Skeletal muscle satellite cell (primary cell): ENCODE measurements at regions not wholly inside any gene's neighbourhood (a gene's known extent, or its start where the extent isn't known, plus 50 kb on each side); places are given as distances from the start of the nearest gene placed in this dataset.
"Not testable (repeated sequence)": the region's sequence is repeated elsewhere in the genome, so short reads cannot be mapped to it uniquely, and the experiment has no call there.

Source experiments
- H3K27me3 ChIP-seq: 2 replicates; pipeline ENCODE4 v1.7.0; 2013; ENCODE audit warnings: low read length; ENCODE audit not compliant: control insufficient read depth, insufficient read depth
- H3K36me3 ChIP-seq: 2 replicates; pipeline ENCODE4 v1.7.0; 2013; ENCODE audit warnings: mild to moderate bottlenecking, control low read depth, low read length; ENCODE audit not compliant: insufficient read depth
- H3K4me1 ChIP-seq: 2 replicates; pipeline ENCODE4 v1.7.0; 2013; ENCODE audit warnings: low read length; ENCODE audit not compliant: control insufficient read depth, insufficient read depth
- H3K4me2 ChIP-seq: 2 replicates; pipeline ENCODE4 v1.7.0; 2013; ENCODE audit warnings: mild to moderate bottlenecking, low read length
- H3K4me3 ChIP-seq: 2 replicates; pipeline ENCODE4 v1.7.0; 2013; ENCODE audit warnings: low read length
- H3K9ac ChIP-seq: 2 replicates; pipeline ENCODE4 v1.7.0; 2013; ENCODE audit warnings: mild to moderate bottlenecking, low read depth, low read length, moderate library complexity
- H3K9me3 ChIP-seq: replicated peaks from 2 replicates; pipeline ENCODE4 v1.7.0; 2013; ENCODE audit warnings: mild to moderate bottlenecking, control low read depth, low read length

DNA sequence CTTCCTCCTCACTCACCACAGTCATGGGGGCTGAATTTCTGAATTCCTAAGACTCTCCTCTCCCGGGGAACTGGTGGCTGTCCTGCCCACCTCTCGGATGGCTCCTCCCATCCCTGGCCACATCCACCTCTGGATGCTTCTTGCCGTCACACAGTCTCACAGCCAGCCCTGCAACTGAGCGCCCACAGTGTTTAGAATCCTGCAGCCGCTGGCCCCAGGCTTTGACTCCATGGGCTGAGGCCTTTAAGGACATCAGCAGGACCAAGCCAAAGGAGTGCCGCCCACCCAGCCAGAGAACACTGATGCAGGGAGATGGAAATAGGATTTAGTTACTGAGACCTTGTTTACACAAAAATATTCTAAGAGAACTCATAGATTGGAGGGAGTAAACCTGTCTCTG is 299.3 kb upstream of the WSB1 start:
- not testable (repeated sequence) for H3K9me3 ChIP-seq, H3K4me2 ChIP-seq, H3K4me1 ChIP-seq, H3K36me3 ChIP-seq, H3K27me3 ChIP-seq, H3K9ac ChIP-seq, H3K4me3 ChIP-seq

GRCh38 chr17:26996146-26996916 is 297.6 kb upstream of the WSB1 start:
- not testable (repeated sequence) for H3K4me3 ChIP-seq, H3K9me3 ChIP-seq, H3K9ac ChIP-seq, H3K27me3 ChIP-seq, H3K36me3 ChIP-seq, H3K4me2 ChIP-seq, H3K4me1 ChIP-seq

- H3K27me3 ChIP-seq, H3K9ac ChIP-seq, H3K4me1 ChIP-seq, H3K4me2 ChIP-seq, H3K9me3 ChIP-seq, H3K4me3 ChIP-seq, H3K36me3 ChIP-seq: not testable (repeated sequence)
These were observed 286.0 kb upstream of the WSB1 start for GRCh38 chr17:27007734-27008531.

- Histone ChIP-seq H3K4me2 (no peak overlapping the region), H3K36me3 (no peaks in the 10 kb centered on the region), H3K27me3 (no peaks in the 10 kb centered on the region), H3K4me3 (no peak overlapping the region), H3K9me3 (peaks cover 5% of the 10 kb centered on the region), H3K9ac (no peak overlapping the region), H3K4me1 (no peaks in the 10 kb centered on the region)
These were observed 284.8 kb upstream of the WSB1 start for GRCh38 chr17:27009087-27009486.

DNA sequence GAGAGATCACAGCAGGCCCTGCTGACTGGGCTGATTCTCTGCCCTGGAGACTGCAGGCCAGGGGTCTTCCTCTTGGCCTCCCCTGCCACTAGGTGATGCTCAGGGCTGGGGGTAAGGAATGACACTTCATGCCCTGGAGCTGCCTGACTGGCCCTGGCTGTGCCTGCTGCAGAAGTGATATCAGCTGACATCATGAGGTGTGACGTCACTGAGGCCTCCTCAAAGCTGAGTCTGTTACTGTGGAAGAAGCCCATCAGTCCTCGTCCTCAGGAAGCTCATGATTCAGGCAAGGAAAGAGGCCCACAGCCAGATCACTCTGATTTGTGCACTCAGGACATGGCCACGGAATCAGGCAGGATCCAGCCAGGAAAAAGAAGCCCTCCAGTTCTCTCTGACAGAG is 283.8 kb upstream of the WSB1 start:
- not testable (repeated sequence) for H3K9ac ChIP-seq, H3K4me3 ChIP-seq, H3K36me3 ChIP-seq, H3K27me3 ChIP-seq, H3K9me3 ChIP-seq, H3K4me2 ChIP-seq, H3K4me1 ChIP-seq

DNA sequence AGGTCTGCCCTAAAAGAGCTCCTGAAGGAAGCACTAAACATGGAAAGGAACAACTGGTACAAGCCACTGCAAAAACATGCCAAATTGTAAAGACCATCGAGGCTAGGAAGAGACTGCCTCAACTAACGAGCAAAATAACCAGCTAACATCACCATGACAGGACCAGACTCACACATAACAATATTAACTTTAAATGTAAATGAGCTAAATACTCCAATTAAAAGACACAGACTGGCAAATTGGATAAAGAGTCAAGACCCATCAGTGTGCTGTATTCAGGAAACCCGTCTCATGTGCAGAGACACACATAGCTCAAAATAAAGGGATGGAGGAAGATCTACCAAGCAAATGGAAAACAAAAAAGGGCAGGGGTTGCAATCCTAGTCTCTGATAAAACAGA is 263.4 kb upstream of the WSB1 start:
- H3K9ac ChIP-seq, H3K9me3 ChIP-seq: not testable (repeated sequence)

DNA sequence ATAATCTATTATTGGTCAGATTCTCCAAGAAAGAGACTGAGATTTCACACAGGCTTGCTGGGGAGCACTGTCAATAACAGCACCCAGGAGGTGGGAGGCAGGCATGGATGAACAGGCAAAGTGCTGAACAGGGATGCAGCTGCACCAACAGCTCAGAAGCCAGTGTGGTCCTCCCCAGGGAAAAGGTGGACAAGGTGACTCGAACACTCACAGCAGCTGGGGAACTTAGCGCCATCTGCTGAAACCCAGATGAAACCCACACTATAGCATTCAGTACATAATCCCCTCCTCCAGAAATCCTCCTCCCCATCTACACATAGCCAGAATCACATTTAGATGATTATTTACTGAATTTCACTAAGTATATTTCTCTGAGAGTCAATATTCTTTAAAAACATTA is 255.2 kb upstream of the WSB1 start:
- H3K4me2 ChIP-seq = no peak overlapping the region
- H3K9me3 ChIP-seq = no peaks in the 10 kb centered on the region
- no peaks in the 10 kb centered on the region for H3K4me1 ChIP-seq
- no peak overlapping the region for H3K9ac ChIP-seq
- H3K4me3 ChIP-seq = no peak overlapping the region
- H3K36me3 ChIP-seq = no peaks in the 10 kb centered on the region
- no peaks in the 10 kb centered on the region for H3K27me3 ChIP-seq

More for the DNA sequence above, 263.4 kb upstream of the WSB1 start:
- H3K27me3 ChIP-seq, H3K4me3 ChIP-seq, H3K4me1 ChIP-seq, H3K4me2 ChIP-seq, H3K36me3 ChIP-seq: not testable (repeated sequence)

DNA sequence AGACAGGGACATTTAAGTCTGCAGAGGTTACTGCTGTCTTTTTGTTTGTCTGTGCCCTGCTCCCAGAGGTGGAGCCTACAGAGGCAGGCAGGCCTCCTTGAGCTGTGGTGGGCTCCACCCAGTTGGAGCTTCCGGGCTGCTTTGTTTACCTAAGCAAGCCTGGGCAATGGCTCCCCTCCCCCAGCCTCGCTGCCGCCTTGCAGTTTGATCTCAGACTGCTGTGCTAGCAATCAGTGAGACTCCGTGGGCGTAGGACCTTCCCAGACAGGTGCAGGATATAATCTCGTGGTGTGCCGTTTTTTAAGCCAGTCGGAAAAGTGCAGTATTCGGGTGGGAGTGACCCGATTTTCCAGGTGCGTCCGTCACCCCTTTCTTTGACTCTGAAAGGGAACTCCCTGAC is 248.9 kb upstream of the WSB1 start:
- not testable (repeated sequence) for H3K9me3 ChIP-seq, H3K27me3 ChIP-seq, H3K9ac ChIP-seq, H3K4me1 ChIP-seq, H3K4me3 ChIP-seq, H3K36me3 ChIP-seq, H3K4me2 ChIP-seq

GRCh38 chr17:27049104-27049784 is 244.7 kb upstream of the WSB1 start:
- no peaks in the 10 kb centered on the region for H3K9me3 ChIP-seq
- no peak overlapping the region for H3K9ac ChIP-seq
- H3K4me3 ChIP-seq = no peak overlapping the region
- H3K27me3 ChIP-seq = no peaks in the 10 kb centered on the region
- no peak overlapping the region for H3K4me2 ChIP-seq
- no peaks in the 10 kb centered on the region for H3K36me3 ChIP-seq
- H3K4me1 ChIP-seq = no peaks in the 10 kb centered on the region

- Histone ChIP-seq H3K9me3 (no peaks in the 10 kb centered on the region), H3K27me3 (no peaks in the 10 kb centered on the region), H3K4me1 (no peaks in the 10 kb centered on the region), H3K36me3 (no peaks in the 10 kb centered on the region), H3K9ac (no peak overlapping the region), H3K4me2 (no peak overlapping the region), H3K4me3 (no peak overlapping the region)
These were observed 228.3 kb upstream of the WSB1 start for GRCh38 chr17:27065588-27065987.

DNA sequence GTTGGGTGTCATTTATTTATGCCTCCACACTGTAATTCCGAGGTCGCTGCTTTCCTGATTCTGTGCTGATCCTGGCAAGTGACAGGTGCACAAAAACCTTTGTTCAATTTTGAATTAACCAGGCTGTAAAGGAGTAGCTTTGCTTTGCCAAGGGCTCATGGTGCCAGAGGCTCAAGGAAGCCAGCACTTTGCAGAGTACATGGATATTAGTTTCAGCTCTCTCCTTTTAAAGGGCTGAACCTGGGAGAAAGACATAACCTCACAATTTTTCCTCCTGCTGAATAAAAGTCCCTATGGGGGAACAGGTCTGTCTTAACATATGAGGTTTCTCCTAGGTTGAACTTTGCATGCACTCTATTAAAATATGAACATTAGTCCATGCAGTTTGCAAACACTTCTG is 227.6 kb upstream of the WSB1 start:
- no peaks in the 10 kb centered on the region for H3K27me3 ChIP-seq
- no peaks in the 10 kb centered on the region for H3K9me3 ChIP-seq
- no peak overlapping the region for H3K4me2 ChIP-seq
- H3K9ac ChIP-seq = no peak overlapping the region
- no peaks in the 10 kb centered on the region for H3K36me3 ChIP-seq
- no peaks in the 10 kb centered on the region for H3K4me1 ChIP-seq
- H3K4me3 ChIP-seq = no peak overlapping the region
